ENCODE measurements at regions not wholly inside any gene's neighbourhood (a gene's known extent, or its start where the extent isn't known, plus 50 kb on each side); places are given as distances from the start of the nearest gene placed in this dataset.
"Not testable (repeated sequence)": the region's sequence is repeated elsewhere in the genome, so short reads cannot be mapped to it uniquely, and the experiment has no call there.

DNA sequence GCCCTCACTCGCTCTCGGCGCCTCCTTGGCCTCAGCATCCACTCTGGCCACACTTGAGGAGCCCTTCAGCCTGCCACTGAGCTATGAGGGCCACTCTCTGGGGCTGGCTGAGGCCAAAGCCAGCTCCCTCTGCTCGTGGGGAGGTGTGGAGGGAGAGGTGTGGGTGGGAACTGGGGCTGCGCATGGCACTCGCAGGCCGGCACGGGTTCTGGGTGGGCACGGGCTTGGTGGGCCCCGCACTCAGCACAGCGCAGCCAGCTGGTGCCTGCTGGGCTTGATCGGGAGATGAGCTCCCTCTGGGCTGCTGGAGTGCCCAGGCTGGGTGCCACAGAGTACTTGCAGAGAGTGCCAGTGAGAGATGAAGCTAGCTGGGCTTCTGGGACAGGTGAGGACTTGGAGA, 875.5 kb downstream of the XPNPEP1 start:
- intact Hi-C loops (cut with micrococcal nuclease): no loop called here
- ATAC-seq (ENCODE audit: low read depth) (no peak), DNase-seq (no peak)
- ChIA-PET POLR2A (no interaction called here), CTCF (no interaction called here)
- Mint-ChIP-seq H3K27me3 (no peaks in the 10 kb centered on the region), H3K27ac (no peak overlapping the region), H3K4me1 (no peaks in the 10 kb centered on the region), H3K9me3 (no peaks in the 10 kb centered on the region), H3K4me3 (no peak overlapping the region), H3K36me3 (ENCODE audit: low read depth) (no peaks in the 10 kb centered on the region)
- TF ChIP-seq, protein P1, sequence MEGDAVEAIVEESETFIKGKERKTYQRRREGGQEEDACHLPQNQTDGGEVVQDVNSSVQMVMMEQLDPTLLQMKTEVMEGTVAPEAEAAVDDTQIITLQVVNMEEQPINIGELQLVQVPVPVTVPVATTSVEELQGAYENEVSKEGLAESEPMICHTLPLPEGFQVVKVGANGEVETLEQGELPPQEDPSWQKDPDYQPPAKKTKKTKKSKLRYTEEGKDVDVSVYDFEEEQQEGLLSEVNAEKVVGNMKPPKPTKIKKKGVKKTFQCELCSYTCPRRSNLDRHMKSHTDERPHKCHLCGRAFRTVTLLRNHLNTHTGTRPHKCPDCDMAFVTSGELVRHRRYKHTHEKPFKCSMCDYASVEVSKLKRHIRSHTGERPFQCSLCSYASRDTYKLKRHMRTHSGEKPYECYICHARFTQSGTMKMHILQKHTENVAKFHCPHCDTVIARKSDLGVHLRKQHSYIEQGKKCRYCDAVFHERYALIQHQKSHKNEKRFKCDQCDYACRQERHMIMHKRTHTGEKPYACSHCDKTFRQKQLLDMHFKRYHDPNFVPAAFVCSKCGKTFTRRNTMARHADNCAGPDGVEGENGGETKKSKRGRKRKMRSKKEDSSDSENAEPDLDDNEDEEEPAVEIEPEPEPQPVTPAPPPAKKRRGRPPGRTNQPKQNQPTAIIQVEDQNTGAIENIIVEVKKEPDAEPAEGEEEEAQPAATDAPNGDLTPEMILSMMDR (IDR thresholded peaks at IDR 0.05): no peak

- H3K4me3 Mint-ChIP-seq; H3K27me3 Mint-ChIP-seq; DNase-seq; H3K4me1 Mint-ChIP-seq; ATAC-seq (ENCODE audit: low read depth); CTCF ChIA-PET; POLR2A ChIA-PET; H3K9me3 Mint-ChIP-seq; intact Hi-C loops (cut with micrococcal nuclease); H3K36me3 Mint-ChIP-seq (ENCODE audit: low read depth); H3K27ac Mint-ChIP-seq: not testable (repeated sequence)
Observed at GRCh38 chr10:109046427-109046826, 876.9 kb downstream of the XPNPEP1 start.

DNA sequence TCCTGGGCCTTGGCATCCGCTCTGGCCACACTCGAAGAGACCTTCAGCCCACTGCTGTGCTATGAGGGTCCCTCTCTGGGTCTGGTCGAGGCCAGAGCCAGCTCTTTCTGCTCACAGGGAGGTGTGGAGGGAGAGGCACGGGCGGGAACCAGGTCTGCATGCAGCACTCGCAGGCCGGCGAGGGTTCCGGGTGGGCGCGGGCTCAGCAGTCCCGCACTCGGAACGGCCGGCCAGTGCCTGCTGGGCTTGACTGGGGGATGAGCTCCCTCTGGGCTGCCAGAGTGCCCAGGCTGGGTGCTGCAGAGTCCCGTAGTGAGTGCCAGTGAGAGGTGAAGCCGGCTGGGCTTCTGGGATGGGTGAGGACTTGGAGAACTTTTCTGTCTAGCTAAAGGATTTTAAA, 882.7 kb downstream of the XPNPEP1 start:
- CTCF ChIA-PET: no interaction called here
- no peaks in the 10 kb centered on the region for H3K36me3 Mint-ChIP-seq (ENCODE audit: low read depth)
- H3K4me1 Mint-ChIP-seq: no peaks in the 10 kb centered on the region
- intact Hi-C loops (cut with micrococcal nuclease): no loop called here
- TF ChIP-seq, protein P1 (IDR thresholded peaks at IDR 0.05): no peak
- no peaks in the 10 kb centered on the region for H3K9me3 Mint-ChIP-seq
- no peaks in the 10 kb centered on the region for H3K27me3 Mint-ChIP-seq
- POLR2A ChIA-PET: no interaction called here
- DNase-seq: no peak
- H3K27ac Mint-ChIP-seq: no peak overlapping the region
- no peak for ATAC-seq (ENCODE audit: low read depth)
- H3K4me3 Mint-ChIP-seq: no peak overlapping the region

GRCh38 chr10:109037978-109038377, 885.3 kb downstream of the XPNPEP1 start:
- H3K27me3 Mint-ChIP-seq: peaks cover 4% of the 10 kb centered on the region
- intact Hi-C loops (cut with micrococcal nuclease): no loop called here
- H3K9me3 Mint-ChIP-seq: no peaks in the 10 kb centered on the region
- ATAC-seq (ENCODE audit: low read depth) (no peak), DNase-seq (no peak)
- H3K4me1 Mint-ChIP-seq: no peaks in the 10 kb centered on the region
- POLR2A ChIA-PET: no interaction called here
- TF ChIP-seq, protein P1 (IDR thresholded peaks at IDR 0.05): no peak
- H3K36me3 Mint-ChIP-seq (ENCODE audit: low read depth): no peaks in the 10 kb centered on the region
- CTCF ChIA-PET: no interaction called here
- H3K4me3 Mint-ChIP-seq: no peak overlapping the region
- no peak overlapping the region for H3K27ac Mint-ChIP-seq

DNA sequence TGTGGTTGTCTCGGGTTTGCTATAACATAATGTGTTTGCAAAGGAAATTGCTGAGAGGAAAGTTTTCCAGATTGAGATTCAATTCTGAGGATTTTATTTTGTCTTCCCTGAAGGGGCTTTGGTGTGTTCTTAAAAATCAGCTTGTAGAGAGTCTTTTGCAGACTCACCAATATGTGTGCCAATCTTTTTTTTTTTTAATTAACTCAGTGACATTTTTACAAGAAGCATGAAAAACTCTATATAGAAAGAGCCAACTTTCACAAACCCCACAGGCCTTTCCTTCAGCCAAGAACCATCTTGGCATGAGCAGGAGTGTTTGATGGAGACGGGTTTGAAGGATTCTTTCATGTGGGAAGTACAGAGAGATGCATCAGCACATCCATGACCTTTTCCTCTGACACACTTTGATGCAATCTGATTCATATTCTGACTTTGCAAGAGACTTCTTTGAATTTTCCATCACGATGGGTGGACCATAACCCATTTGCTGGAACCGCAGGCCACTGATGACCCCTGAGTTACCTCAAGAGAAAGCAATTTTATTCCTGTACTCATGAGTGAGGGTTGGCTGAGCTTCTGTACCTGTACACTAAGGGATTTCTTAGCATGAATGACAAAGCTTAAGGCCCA, 892.6 kb downstream of the XPNPEP1 start:
- TF ChIP-seq, protein P1 (IDR thresholded peaks at IDR 0.05): no peak
- CTCF ChIA-PET: no interaction called here
- no peak overlapping the region for H3K4me3 Mint-ChIP-seq
- H3K4me1 Mint-ChIP-seq: no peaks in the 10 kb centered on the region
- no peaks in the 10 kb centered on the region for H3K9me3 Mint-ChIP-seq
- H3K27ac Mint-ChIP-seq: no peak overlapping the region
- DNase-seq (no peak), ATAC-seq (ENCODE audit: low read depth) (no peak)
- POLR2A ChIA-PET: no interaction called here
- H3K36me3 Mint-ChIP-seq (ENCODE audit: low read depth): no peaks in the 10 kb centered on the region
- intact Hi-C loops (cut with micrococcal nuclease): no loop called here
- H3K27me3 Mint-ChIP-seq: peaks cover 9% of the 10 kb centered on the region

DNA sequence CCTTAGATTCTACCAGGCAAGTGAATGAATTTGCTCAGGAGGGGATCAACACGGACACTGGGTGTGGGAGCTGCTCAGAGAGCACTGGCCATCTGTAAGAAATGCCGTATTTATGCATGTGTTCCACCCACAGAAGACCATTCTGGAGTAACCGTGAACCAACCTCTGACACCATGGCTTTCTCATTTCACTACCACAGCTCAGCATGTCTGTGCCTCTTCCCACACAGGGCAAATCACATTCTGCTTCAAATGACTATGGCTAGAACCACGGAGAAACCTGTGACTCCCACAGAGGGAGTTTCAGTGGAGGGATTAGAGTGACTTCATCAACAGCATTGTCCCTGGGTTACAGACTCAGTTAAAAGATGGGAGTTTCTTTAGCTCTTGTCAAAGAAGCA, 893.4 kb downstream of the XPNPEP1 start:
- Mint-ChIP-seq H3K36me3 (ENCODE audit: low read depth) (no peaks in the 10 kb centered on the region), H3K27me3 (peaks cover 9% of the 10 kb centered on the region), H3K27ac (no peak overlapping the region), H3K4me3 (no peak overlapping the region), H3K4me1 (peaks cover 7% of the 10 kb centered on the region), H3K9me3 (no peaks in the 10 kb centered on the region)
- ATAC-seq (ENCODE audit: low read depth): no peak
- ChIA-PET POLR2A (no interaction called here), CTCF (no interaction called here)
- DNase-seq: no peak
- intact Hi-C loops (cut with micrococcal nuclease): no loop called here
- TF ChIP-seq, protein P1 (IDR thresholded peaks at IDR 0.05): no peak
